HuH-7 (cell line): ENCODE measurements at regions not wholly inside any gene's neighbourhood (a gene's known extent, or its start where the extent isn't known, plus 50 kb on each side); places are given as distances from the start of the nearest gene placed in this dataset.
A peak's percentile ranks its signal among the peaks of the same experiment; 100 is the strongest.

ENCODE experiments used
- DNase-seq: peaks from one replicate; pipeline ENCODE4 v3.0.0; 2011; ENCODE audit warnings: low spot score

DNA sequence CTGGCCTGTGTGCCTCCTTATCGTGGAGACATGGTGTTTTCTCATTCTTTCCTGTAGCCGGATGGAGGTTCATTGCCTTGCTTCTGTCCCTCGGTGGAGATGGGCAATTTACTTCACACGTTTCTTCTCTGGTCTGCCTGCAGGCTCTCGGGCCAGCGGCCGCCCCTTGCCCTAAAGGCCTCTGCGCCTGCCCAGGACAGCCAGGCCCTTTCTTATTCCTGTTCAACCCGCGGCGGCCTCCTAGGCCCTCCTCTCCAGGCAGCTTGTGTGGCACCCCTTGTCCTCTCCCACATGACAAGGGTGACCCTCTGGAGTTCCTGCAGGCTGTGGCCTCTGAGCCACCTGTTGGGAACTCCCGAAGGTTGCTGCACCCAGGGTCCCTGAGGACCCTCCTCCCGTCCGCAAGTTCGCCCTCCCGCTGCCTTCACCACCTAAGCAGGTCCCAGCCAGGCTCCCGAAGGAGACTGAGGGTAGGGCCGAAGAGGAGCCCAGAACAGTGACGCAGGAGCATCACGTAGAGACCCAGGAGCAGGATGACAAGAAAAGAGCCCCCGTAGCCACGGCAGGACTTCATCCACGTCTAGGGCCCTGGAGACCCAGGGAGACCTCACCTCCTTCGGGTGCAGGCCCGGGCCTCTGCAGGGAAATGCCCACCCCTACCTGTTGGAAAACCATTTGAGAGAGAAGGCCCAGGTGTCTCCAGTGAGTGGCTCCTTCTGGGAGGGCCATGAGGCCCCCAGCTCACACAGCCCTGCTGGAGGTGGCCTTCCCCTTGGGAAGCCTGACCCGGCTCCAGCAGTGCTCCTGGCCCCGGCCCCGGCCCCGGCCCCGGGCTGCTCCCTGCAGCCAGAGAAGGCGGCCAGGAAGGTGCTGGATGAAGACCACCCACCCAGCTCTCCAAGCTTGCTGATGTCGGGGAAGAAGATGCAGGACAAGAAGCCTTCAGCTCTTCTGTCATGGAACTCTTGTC lies 291.4 kb downstream of the TLE4 start:
- DNase-seq, result no peak

DNA sequence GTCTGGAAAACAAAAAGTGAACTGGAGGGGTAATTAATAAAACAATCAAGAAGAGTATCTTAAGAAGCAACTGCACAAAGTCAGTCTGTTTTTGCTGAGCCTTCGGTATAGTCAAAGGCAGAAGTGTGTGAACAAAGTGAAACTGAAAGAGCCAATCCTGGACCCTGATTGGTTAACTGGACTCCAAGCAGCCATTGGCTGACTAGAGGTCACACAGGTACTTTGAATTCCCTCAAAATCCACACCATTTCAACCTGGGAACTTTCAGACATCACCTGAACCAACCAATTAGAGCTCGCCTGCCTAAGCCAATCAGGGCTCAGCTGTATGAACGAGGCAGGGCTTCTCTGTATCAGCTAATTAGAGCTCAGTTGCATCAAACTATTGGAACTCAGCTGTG lies 286.7 kb downstream of the TLE4 start:
- DNase-seq, result peak; percentile 56

DNA sequence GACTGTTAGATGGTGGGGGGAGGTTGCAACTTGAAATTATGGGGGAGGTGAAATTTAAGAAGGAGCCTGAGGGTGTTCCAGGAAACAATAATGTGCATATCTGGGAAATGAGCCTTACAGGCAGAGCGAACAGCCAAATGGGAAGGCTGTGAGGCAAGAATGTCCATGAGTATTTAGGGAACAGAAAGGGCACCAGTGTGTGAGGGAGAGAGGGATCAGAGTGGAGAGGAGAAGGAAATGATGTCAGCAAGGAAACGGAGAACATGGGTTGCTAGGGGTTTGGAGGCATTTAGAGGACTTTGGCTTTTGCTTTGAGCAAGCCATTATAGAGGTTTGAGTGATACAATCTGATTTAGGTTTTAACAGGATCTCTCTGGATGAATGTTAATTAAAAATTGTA lies 285.4 kb downstream of the TLE4 start:
- DNase-seq, result no peak

DNA sequence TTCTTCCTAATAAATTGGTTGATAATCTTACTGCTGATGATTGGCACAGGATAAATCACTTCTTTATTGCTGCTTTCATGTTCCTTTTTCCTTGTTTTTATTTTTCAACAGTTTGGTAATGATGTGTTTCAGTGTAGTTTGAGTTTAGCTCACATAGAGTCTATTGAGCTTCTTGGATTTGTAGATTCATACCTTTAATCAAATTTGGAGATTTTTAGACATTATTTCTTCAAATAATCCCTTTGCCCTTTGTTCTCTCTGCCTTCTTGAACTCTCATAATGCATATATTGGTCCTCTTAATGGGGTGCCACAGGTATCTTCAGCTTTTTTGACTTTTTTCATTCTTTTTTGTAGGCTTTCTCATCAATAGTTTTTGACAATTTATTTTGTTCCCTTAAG lies 275.3 kb downstream of the TLE4 start:
- DNase-seq, result no peak

DNA sequence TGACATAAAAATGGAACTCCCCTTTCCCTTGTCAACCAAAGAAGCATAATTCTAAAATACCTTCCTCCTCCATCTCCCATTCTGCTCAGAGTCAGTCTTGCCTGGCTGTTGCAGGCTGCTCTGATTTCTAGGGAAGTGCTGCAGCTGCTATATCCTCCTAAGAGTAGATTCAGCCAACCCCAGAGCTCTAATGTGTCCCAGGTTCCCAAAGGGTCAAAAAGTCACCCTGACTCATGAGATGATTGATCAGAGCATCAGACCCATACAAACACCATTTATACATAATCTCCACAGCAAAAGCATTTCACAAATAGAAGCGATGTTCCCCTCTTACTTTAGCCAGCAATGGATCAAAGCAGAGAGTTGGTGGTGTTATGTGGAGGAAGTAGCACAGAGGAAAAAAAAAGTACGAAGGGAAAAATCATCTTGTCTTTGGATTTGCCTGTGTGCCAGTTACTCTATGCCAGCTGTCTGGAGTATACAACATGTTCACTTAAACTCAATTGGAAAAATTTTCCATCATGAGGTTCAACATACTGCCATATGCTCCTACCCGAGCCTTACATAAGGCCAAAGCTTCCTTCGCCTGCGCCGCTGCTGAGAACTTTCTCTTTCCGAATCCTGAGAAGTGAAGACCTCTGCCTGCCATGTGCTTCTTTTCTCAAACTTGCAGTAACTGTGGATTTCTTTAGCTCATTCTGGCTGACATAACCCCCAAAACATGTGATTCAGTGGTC lies 258.0 kb downstream of the TLE4 start:
- DNase-seq, result no peak

DNA sequence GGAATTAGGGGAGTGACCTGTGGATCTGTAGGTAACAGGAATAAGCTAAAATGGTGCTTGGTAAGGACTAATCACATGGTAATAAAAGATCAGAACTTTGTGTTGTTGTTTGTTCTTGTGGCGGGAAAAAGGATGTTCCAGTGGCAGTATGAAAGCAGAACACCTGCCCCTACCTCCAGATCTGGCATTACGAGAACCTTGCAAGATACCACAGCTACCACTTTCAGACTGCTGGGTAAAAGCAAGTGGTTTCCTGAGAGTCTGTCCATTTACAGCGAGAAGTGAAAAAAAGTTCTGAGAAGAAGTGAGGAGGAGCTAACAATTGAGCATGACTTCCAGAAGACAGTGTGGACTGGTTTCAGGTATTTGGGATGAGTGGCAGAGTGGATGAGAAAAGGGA lies 252.5 kb downstream of the TLE4 start:
- no peak for DNase-seq

DNA sequence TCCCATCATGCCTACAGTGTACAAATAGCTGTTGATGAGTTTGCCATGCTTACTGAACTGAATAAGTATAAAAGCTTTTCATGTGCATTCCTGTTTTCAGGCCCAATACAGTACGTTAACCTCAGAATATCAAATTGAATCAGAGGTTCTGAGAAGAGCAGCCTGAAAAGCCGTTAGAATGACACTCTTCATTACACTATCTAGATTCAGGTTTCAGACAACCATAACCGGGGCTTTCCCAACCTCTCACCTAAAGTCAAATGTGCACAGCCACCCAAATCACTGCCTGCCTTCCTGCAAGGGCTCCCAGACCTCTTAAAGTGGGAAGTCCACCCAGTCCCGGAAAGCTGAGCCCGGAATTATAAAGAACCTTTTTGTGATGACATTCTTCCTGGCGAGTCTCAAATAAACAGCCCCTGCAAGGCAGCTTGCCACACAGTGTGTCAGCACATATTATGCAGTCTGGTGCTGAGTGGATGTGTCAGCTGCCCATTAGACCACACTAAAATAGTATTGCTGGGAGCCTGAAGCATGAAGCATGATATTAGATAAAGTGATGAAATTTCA lies 245.8 kb downstream of the TLE4 start:
- no peak for DNase-seq

DNA sequence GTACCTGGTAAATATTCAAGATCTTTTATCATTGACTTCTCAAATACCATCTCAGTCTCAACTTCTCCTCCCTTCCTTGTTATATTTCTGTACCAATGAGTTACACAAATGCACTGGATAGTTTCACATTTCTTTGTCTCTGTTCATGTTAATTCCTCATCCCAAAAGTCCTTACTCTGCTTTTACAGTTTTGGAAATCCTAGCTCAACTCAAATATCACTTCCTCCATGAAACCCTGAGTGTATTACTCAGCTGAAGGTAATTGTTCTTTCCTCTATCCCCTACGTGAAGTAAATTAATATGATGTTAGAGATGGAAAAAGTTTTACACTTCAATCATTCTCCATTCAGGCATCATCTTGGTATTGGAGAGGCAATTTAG lies 241.5 kb downstream of the TLE4 start:
- no peak for DNase-seq

DNA sequence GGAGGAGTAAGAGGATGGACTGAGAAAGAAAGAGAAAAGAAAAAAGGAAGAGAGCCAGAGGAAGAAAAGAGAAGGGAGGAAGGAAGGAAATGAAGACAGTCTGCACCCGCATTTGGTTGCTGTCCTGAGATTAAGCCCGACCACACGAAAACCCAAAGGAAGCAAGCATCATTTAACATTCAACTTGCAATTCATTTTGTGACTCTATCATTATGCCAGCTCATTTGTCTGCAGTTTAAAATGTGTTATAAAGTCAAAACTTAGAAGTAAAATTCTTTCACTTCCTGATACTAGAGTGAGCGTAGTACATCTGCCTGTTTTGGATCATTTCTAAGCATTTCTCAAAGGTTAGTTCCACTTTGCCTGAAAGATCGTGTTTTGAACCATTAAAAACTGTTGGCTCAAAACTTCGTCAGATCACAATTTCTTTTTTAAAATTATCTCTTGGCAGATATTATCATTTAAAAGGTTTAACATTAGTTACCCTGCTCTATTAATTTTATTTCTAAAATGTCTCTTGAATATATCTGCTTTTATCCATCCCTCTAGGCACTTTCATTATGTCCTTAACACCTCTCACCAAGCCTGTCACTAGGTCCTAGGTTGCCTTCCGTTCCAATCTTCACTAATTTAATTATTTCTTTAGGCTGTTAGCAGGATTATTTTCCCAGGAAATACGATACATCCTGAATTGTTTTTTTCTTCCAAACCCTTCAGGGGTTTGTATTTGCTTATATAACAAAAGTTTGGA lies 240.9 kb downstream of the TLE4 start:
- DNase-seq, result no peak

DNA sequence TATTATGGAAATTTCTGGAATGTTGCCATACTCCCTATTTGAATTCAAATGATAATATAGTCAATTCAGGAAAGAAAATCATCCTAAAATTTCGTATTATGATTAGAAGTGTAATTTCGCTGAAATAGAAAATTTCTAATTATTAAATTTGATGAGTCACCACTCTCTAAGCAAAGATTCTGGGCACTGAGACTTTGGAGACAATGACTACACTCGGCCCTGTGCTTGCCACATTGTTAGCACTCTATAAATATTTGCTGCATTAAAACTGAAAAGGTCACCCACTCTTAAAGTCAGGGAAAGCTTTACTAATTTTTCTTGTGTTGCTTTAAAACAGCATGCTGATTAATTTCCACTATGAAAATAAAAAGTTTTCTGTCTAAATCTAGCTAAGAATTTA lies 240.3 kb downstream of the TLE4 start:
- DNase-seq, result no peak

DNA sequence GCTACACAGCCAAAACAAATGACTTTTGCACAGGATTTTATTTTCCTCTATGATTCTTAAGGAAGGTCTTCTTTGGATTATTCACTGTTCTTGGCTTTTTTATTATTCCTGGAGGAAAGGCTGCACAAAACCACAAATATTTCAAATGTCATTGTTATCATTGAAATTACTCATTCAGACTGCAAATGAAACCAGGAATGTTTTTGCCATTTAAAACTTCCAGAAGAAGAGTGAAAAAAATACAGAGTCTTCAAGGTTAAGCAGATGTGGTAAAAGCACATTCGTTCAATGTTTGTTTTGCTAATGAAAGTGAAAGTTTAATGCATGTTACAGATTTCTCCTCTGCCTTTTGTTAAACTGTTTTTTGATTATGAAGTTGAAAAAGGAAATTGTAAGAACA lies 238.2 kb downstream of the TLE4 start:
- no peak for DNase-seq

DNA sequence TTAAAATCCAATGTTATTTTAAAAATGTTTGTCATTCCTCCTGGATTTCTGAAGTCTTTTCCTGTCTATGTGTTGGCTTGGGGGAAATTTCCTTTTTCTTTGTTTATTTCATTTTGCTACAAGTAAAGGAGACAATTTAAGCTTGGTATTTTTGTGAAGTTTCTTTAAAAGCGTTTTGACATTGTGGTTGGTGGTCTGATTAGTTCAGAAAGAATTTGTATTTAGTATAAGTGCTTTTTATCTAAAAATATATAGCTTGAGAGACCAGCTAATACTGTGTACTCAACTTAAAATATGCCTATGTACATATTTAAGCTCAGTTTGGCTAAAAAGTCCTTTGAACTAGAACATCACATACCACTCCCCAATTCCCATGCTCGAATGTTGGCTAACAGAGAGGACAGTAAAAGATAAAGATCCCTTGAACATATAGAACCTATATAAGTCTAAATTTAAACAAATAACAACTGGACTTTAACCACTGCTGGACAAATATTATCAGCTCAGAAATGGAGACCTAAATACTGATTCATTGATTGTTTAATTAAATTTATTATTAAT lies 237.6 kb downstream of the TLE4 start:
- no peak for DNase-seq

DNA sequence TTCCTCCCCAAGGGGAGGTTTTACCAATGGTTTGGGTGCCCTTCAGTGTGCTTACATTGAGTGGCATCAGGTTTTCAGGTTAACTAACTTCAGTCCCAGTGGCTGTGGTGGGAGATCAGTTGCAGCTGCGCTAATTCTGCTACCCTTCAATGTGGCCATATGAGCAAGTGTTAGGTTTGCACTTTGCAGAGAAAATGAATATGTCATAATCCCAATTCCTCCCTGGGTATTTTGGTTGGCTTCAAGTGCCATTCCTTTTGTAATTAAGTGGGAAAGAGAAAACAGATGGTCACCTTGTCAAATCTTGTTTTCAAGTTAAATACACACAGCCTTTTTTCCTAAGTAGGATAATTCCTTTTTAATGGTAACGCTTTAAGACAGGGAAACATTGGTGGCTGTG lies 236.2 kb downstream of the TLE4 start:
- DNase-seq, result no peak

DNA sequence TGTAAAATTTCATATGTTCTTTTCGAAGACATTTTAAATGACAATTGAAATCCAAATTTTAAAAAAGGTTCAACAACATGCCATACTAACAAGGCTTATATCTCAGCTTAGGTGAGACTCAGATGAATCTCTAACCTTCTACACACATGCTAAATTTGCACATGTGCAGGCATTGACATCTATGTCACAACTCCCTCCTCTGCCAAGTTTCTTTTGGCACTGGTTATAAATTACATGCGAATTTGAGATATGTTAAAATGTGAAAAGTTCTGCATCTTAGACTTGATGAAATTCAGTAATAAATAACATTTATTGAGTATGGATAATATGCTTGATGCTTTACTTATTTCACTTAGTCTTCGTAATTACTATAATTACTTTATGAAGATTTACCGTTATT lies 234.3 kb downstream of the TLE4 start:
- no peak for DNase-seq

DNA sequence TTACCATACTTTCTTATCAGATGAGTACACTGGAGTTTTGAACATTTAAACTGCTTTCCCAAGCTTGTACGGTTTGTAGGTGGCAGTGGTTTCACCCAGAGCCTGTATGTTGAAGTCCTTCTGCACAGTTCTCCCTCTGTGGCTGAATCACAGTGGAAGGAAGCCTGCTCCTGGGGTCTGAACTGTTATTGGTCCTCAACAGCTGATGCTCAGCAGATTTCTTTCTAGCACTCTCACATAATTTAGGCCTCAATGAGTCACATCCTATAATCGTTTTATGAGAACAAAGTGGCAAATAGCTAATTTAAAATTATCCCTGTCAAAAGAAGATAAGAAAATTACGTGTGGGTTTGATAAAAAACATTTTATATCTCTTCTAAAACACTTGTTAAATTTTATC lies 229.7 kb downstream of the TLE4 start:
- DNase-seq, result no peak

DNA sequence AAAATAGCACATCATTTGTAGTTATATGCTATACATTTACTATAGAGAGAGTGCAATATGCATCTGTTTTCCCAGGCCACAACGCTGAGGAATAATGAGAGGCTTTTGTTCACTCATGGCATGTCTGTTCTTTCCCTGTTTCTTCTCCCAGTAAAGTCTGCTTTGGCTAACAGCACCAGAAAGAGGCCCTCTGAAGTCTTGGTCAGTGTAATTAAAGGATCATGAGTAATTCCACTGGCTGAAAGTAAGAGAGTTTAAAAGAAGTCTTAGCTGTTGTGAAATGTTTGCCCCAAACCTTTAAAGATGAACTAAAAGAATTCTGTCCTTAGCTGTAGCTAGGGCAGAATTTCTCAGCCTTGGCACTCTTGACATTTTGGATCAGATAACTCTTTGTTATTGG lies 228.8 kb downstream of the TLE4 start:
- no peak for DNase-seq

DNA sequence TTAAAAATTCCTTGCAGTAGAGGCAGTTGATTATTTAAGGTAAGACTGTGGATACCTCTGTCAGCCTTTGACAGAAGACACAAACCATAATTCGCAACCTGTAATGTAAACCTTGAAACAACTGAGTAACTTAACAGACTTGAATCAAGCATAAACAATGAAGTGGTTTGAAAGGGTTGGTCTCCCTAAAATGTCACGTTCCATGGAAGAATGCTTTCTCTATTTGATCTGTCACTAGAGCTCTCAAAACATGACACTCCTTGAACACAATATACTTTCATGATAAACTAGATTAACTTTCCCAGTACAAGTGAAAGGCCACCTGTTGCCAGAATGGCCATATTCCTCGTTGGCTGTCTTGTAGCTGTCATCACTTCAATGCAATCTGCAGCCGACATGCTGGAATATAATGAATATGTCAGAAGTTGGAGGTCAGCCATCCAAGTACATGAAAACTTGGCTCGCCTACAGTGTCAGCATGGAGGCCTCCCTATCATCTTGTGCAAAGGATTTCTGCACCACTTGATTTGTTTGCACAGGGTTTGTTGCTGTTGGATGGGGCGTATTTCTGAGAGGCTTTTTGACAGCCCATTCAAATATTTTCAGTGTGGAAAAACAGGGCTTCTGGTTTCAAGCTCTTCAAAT lies 228.0 kb downstream of the TLE4 start:
- no peak for DNase-seq

DNA sequence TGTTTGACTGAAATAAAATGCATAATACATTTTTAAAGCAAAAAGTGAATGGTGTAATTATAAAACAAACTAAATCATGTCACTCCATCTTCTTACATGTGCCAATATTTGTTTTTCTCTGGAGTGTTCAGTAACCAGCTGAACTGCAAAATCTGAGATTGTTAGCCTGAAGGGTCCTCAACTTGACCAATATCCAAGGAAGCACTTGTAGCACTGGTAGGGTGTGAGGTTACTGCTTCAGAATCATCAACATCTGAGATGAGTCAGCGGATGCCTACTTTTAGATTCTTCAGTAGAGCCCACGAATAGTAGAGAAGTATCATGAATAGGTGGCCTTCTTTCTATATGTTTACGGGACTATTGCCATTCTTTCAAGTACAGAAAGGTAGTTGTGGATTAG lies 226.7 kb downstream of the TLE4 start:
- DNase-seq, result no peak

DNA sequence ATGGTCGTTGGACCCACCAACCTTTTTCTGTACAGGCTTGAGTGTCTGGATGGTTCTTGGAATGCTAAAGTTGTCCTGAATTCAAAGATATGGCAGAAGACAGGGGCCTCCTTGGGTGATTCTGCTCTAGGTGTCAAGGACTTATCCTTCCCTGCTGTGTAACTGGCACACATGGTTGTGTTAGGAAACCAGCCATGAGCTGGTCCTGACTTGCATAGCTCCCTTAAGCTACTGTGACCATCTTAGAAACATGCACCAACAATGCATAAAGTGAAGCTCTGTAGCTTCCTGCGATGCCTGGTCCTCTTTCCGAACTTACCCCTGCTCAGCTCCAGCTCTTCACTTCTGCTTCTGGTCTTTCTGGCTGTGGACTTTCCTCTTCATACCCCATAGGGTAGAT lies 224.6 kb downstream of the TLE4 start:
- DNase-seq, result no peak

DNA sequence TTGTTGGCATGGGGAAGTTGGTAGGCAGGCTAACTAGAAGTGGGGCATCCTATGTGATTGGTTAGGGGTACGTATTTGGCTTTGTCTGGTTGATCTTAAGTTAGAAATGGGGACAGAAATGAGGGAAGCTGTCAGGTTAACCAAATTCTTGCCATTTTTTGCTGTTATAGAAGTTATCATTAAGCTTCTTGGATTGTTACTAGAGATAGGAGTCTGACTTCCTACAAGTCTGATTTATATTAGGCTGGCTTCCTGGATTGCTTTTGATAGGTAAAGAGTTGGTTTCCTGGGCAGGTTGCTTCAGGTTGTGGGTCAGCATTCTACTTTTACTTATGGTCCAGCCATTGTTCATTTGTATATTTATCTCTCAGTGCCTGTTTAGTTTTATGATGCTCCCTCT lies 216.9 kb downstream of the TLE4 start:
- DNase-seq, result no peak

DNA sequence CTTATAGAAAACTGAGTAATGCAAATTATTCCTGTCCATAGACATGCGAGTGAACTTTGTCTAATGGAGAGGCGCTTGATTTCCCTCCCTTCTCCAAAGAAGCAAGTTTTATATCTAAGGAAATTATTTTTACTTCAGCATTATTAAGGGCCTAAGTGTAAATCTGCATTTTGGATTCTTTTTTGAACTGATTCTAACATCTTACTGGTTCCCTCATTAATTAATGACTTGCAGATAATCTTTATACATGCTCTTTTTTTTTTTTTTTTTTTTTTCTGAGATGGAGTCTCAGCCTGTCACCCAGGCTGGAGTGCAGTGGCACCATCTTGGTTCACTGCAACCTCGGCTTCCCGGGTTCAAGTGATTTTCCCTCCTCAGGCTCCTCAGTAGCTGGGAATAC lies 209.5 kb downstream of the TLE4 start:
- DNase-seq, result no peak

DNA sequence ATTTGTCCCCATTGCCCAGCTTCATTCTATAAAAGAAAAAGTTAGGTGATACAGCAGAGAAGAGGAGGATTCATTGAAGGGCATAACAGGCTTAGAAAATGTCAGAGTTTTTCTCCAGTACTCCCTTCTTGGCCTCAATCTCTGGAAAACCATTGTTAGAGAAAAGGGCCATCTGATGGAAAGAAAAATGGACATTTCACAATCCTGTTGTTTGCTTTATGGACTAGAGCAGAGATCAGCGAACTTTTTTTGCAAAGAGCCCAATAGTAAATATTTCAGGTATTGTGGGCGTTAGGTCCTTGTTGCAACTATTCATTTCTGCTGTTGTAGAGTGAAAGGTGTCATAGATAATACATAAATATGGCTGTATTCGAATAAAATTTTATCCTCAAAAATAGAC lies 208.8 kb downstream of the TLE4 start:
- DNase-seq, result no peak
